ENCODE measurements at regions not wholly inside any gene's neighbourhood (a gene's known extent, or its start where the extent isn't known, plus 50 kb on each side); places are given as distances from the start of the nearest gene placed in this dataset.

DNA sequence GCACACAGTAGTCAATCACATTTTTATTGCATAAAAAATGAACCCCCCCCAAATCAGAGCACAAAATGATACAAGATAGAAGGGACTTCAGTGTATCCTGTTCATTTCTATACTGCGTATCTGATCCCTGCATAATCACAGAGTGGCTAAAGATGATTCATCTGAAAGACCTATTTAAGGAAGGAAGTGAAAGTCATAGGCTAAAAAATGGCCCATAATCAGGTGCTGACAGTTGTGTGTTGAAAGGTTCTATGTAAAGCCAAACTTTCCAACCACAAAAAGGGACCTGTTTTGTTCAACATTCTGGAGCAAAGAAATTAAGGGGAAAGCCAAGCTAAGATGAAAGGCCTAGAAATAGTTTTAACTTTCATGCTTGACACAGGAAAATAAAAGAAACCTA, 147.8 kb upstream of the ATP2B1 start:
- Histone ChIP-seq H3K56ac (ENCODE audit: insufficient read length, low read depth, low read length) (no peak overlapping the region), H4K5ac (ENCODE audit: insufficient read length, low read depth, low read length) (no peak overlapping the region), H4K8ac (replicated peaks; ENCODE audit: insufficient read length, low read depth, low read length) (no peak overlapping the region), H3K14ac (ENCODE audit: insufficient read depth, low read length) (no peak overlapping the region), H3K4me2 (ENCODE audit: insufficient read depth, insufficient read length, low read length) (no peak overlapping the region), H3K4ac (ENCODE audit: low read depth, low read length) (no peak overlapping the region), H3K9me3 (ENCODE audit: control insufficient read depth, low read depth, low read length) (no peaks in the 10 kb centered on the region), H2BK15ac (ENCODE audit: low read depth, low read length) (no peak overlapping the region), H2BK120ac (ENCODE audit: low read depth, low read length, poor library complexity, severe bottlenecking) (no peak overlapping the region), H2AFZ (ENCODE audit: low read length) (no peak overlapping the region), H3K79me2 (ENCODE audit: insufficient read depth, low read length) (no peaks in the 10 kb centered on the region), H4K91ac (ENCODE audit: insufficient read length, low read depth, low read length) (no peak overlapping the region), H3K23me2 (ENCODE audit: insufficient read length, low read depth, low read length, poor library complexity, severe bottlenecking) (no peaks in the 10 kb centered on the region), H3T11ph (ENCODE audit: low read length) (no peak overlapping the region), H2BK5ac (ENCODE audit: insufficient read length, low read length) (no peak overlapping the region), H2BK12ac (ENCODE audit: insufficient read length, low read depth, low read length) (no peak overlapping the region), H3K18ac (ENCODE audit: insufficient read length, low read depth, low read length) (no peak overlapping the region), H3K27ac (ENCODE audit: insufficient read length, low read depth, low read length) (no peak overlapping the region), H2AK5ac (ENCODE audit: insufficient read length, low read length) (no peak overlapping the region), H3K9ac (ENCODE audit: extremely low read depth, insufficient read length, low read length) (no peak overlapping the region), H4K20me1 (ENCODE audit: control insufficient read depth, insufficient read depth, insufficient read length) (no peaks in the 10 kb centered on the region), H3K27me3 (ENCODE audit: insufficient read depth, low read length) (no peaks in the 10 kb centered on the region), H3K79me1 (ENCODE audit: insufficient read depth, low read depth, low read length, poor library complexity, severe bottlenecking) (no peaks in the 10 kb centered on the region), H3K4me1 (ENCODE audit: insufficient read depth, low read length) (no peaks in the 10 kb centered on the region), H2BK20ac (ENCODE audit: low read depth, low read length, poor library complexity, severe bottlenecking) (no peak overlapping the region), H3K23ac (ENCODE audit: insufficient read length, low read depth, low read length) (no peak overlapping the region)
- Mint-ChIP-seq H3K4me1 (peaks cover 0 to 2% of the 10 kb centered on the region in 2 experiments; a peak in 1 of 4 replicates), H3K27ac (no peak overlapping the region), H3K36me3 (ENCODE audit: insufficient read depth in 1 of 3, low read depth in 3 of 3) (no peaks in the 10 kb centered on the region), H3K4me3 (no peak overlapping the region), H3K27me3 (ENCODE audit: low read depth) (peaks cover 1% of the 10 kb centered on the region), H3K9me3 (no peaks in the 10 kb centered on the region; a peak in 1 of 5 replicates)
- TF ChIP-seq, protein P1, sequence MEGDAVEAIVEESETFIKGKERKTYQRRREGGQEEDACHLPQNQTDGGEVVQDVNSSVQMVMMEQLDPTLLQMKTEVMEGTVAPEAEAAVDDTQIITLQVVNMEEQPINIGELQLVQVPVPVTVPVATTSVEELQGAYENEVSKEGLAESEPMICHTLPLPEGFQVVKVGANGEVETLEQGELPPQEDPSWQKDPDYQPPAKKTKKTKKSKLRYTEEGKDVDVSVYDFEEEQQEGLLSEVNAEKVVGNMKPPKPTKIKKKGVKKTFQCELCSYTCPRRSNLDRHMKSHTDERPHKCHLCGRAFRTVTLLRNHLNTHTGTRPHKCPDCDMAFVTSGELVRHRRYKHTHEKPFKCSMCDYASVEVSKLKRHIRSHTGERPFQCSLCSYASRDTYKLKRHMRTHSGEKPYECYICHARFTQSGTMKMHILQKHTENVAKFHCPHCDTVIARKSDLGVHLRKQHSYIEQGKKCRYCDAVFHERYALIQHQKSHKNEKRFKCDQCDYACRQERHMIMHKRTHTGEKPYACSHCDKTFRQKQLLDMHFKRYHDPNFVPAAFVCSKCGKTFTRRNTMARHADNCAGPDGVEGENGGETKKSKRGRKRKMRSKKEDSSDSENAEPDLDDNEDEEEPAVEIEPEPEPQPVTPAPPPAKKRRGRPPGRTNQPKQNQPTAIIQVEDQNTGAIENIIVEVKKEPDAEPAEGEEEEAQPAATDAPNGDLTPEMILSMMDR (conservative IDR thresholded peaks at IDR 0.05), result no peak
- DNase-seq, result no peak
- WGBS (ENCODE audit: extremely low coverage, insufficient read length, low lambda C conversion rate), result no CpG with 5 or more reads among the region's 1 CpG

Data from H9 (cell line).